H9 (cell line): ENCODE measurements at regions not wholly inside any gene's neighbourhood (a gene's known extent, or its start where the extent isn't known, plus 50 kb on each side); places are given as distances from the start of the nearest gene placed in this dataset.

ENCODE experiments used
- DNase-seq: peaks from one replicate; pipeline ENCODE4 v3.0.0-alpha.2; 2017
- H2AFZ ChIP-seq: one replicate; pipeline ENCODE4 v1.6.1; 2013; ENCODE audit warnings: mild to moderate bottlenecking, low read length, control low read depth, moderate library complexity
- H2AK5ac ChIP-seq: 2 replicates; pipeline ENCODE4 v1.6.1; 2013; ENCODE audit warnings: low read length, control low read depth, mixed read lengths; ENCODE audit not compliant: insufficient read length
- H2BK120ac ChIP-seq: one replicate; pipeline ENCODE4 v1.6.1; 2013; ENCODE audit warnings: low read depth, mild to moderate bottlenecking, low read length, control low read depth, inconsistent platforms; ENCODE audit not compliant: poor library complexity, severe bottlenecking
- H2BK12ac ChIP-seq: 2 replicates; pipeline ENCODE4 v1.6.1; 2013; ENCODE audit warnings: low read length, control low read depth, mixed read lengths, low read depth; ENCODE audit not compliant: insufficient read length
- H2BK15ac ChIP-seq: 2 replicates; pipeline ENCODE4 v1.6.1; 2013; ENCODE audit warnings: low read depth, low read length, control low read depth
- H2BK20ac ChIP-seq: one replicate; pipeline ENCODE4 v1.6.1; 2013; ENCODE audit warnings: low read depth, mild to moderate bottlenecking, low read length, control low read depth, inconsistent platforms; ENCODE audit not compliant: poor library complexity, severe bottlenecking
- H2BK5ac ChIP-seq: 2 replicates; pipeline ENCODE4 v1.6.1; 2013; ENCODE audit warnings: low read length, control low read depth, mixed read lengths; ENCODE audit not compliant: insufficient read length
- H3K14ac ChIP-seq: 2 replicates; pipeline ENCODE4 v1.6.1; 2013; ENCODE audit warnings: low read length, control low read depth; ENCODE audit not compliant: insufficient read depth
- H3K18ac ChIP-seq: 2 replicates; pipeline ENCODE4 v1.6.1; 2013; ENCODE audit warnings: low read depth, mild to moderate bottlenecking, mixed read lengths, low read length, control low read depth; ENCODE audit not compliant: insufficient read length
- H3K23ac ChIP-seq: 2 replicates; pipeline ENCODE4 v1.6.1; 2013; ENCODE audit warnings: low read length, control low read depth, mixed read lengths, low read depth; ENCODE audit not compliant: insufficient read length
- H3K23me2 ChIP-seq: 2 replicates; pipeline ENCODE4 v1.6.1; 2013; ENCODE audit warnings: low read depth, mild to moderate bottlenecking, mixed read lengths, low read length, control low read depth; ENCODE audit not compliant: insufficient read length, poor library complexity, severe bottlenecking
- H3K27ac ChIP-seq: 2 replicates; pipeline ENCODE4 v1.5.1; 2013; ENCODE audit warnings: low read length, control low read depth, mixed read lengths, low read depth; ENCODE audit not compliant: insufficient read length
- H3K27me3 ChIP-seq: 2 replicates; pipeline ENCODE4 v1.6.1; 2013; ENCODE audit warnings: low read length, control low read depth, inconsistent platforms; ENCODE audit not compliant: insufficient read depth
- H3K4ac ChIP-seq: 2 replicates; pipeline ENCODE4 v1.6.1; 2013; ENCODE audit warnings: low read depth, mild to moderate bottlenecking, control low read depth, inconsistent platforms, low read length, moderate library complexity
- H3K4me1 ChIP-seq: 2 replicates; pipeline ENCODE4 v1.6.1; 2013; ENCODE audit warnings: low read length, control low read depth, inconsistent platforms; ENCODE audit not compliant: insufficient read depth
- H3K4me2 ChIP-seq: 2 replicates; pipeline ENCODE4 v1.6.1; 2013; ENCODE audit warnings: low read length, control low read depth, mixed read lengths; ENCODE audit not compliant: insufficient read length, insufficient read depth
- H3K56ac ChIP-seq: 2 replicates; pipeline ENCODE4 v1.6.1; 2013; ENCODE audit warnings: low read depth, mild to moderate bottlenecking, mixed read lengths, low read length, control low read depth; ENCODE audit not compliant: insufficient read length
- H3K79me1 ChIP-seq: 2 replicates; pipeline ENCODE4 v1.6.1; 2013; ENCODE audit warnings: low read depth, mild to moderate bottlenecking, moderate library complexity, low read length, control low read depth, inconsistent platforms; ENCODE audit not compliant: insufficient read depth, poor library complexity, severe bottlenecking
- H3K79me2 ChIP-seq: 2 replicates; pipeline ENCODE4 v1.6.1; 2013; ENCODE audit warnings: low read length, control low read depth, inconsistent platforms; ENCODE audit not compliant: insufficient read depth
- H3K9ac ChIP-seq: 2 replicates; pipeline ENCODE4 v1.6.1; 2013; ENCODE audit warnings: low read length, control low read depth, mixed read lengths; ENCODE audit not compliant: insufficient read length; ENCODE audit errors: extremely low read depth
- H3K9me3 ChIP-seq: one replicate; pipeline ENCODE4 v1.6.1; 2013; ENCODE audit warnings: low read depth, low read length, inconsistent platforms; ENCODE audit not compliant: control insufficient read depth
- H3T11ph ChIP-seq: one replicate; pipeline ENCODE4 v1.6.1; 2013; ENCODE audit warnings: mild to moderate bottlenecking, low read length, control low read depth, inconsistent platforms
- H4K20me1 ChIP-seq: one replicate; pipeline ENCODE4 v1.6.1; 2013; ENCODE audit not compliant: control insufficient read depth, insufficient read length, insufficient read depth
- H4K5ac ChIP-seq: 2 replicates; pipeline ENCODE4 v1.6.1; 2013; ENCODE audit warnings: low read depth, mild to moderate bottlenecking, mixed read lengths, low read length, control low read depth; ENCODE audit not compliant: insufficient read length
- H4K8ac ChIP-seq: replicated peaks from 2 replicates; pipeline ENCODE4 v1.6.1; 2013; ENCODE audit warnings: low read length, control low read depth, mixed read lengths, low read depth; ENCODE audit not compliant: insufficient read length
- H4K91ac ChIP-seq: 2 replicates; pipeline ENCODE4 v1.6.1; 2013; ENCODE audit warnings: low read depth, mild to moderate bottlenecking, moderate library complexity, mixed read lengths, low read length, control low read depth; ENCODE audit not compliant: insufficient read length
- H3K27ac Mint-ChIP-seq, 3 experiments: 2 replicates in 2 of 3; 3 replicates in 1 of 3; pipeline ENCODE4 v1.8.0; 2020 to 2021; ENCODE audit warnings: mixed read lengths in 3 of 3, mild to moderate bottlenecking in 1 of 3, moderate library complexity in 1 of 3
- H3K27me3 Mint-ChIP-seq: 2 replicates; pipeline ENCODE4 v1.8.0; 2021; ENCODE audit warnings: low read depth, mild to moderate bottlenecking, moderate library complexity, mixed read lengths
- H3K36me3 Mint-ChIP-seq, 3 experiments: 2 replicates in 2 of 3; 3 replicates in 1 of 3; pipeline ENCODE4 v1.8.0; 2020 to 2021; ENCODE audit warnings: low read depth in 3 of 3, mixed read lengths in 3 of 3; ENCODE audit not compliant: insufficient read depth in 1 of 3
- H3K4me1 Mint-ChIP-seq, 2 experiments: 2 replicates each; pipeline ENCODE4 v1.8.0; 2020; ENCODE audit warnings: mixed read lengths in 2 of 2
- H3K4me3 Mint-ChIP-seq, 2 experiments: 2 replicates in 1 of 2; 3 replicates in 1 of 2; pipeline ENCODE4 v1.8.0; 2020 to 2021; ENCODE audit warnings: mild to moderate bottlenecking in 2 of 2, mixed read lengths in 2 of 2, moderate library complexity in 1 of 2
- H3K9me3 Mint-ChIP-seq, 2 experiments: 2 replicates in 1 of 2; 3 replicates in 1 of 2; pipeline ENCODE4 v1.8.0; 2020; ENCODE audit warnings: mild to moderate bottlenecking in 2 of 2, mixed read lengths in 2 of 2, moderate library complexity in 1 of 2
- CTCF ChIP-seq: fragments of 200-600 bp; sonication (generic); conservative IDR thresholded peaks from 3 replicates; pipeline ENCODE4 v1.8.0; 2021; ENCODE audit warnings: antibody characterized with exemption, mild to moderate bottlenecking
- WGBS: extraction: QIAGEN DNeasy Blood & Tissue Kit; methylation state at CpG from one replicate; pipeline ENCODE4 v1.1.7; 2013; ENCODE audit warnings: missing lambda C conversion rate, low lambda C conversion rate, mixed read lengths; ENCODE audit not compliant: insufficient read length; ENCODE audit errors: extremely low coverage; 5-methylcytosine and 5-hydroxymethylcytosine counted together

GRCh38 chr14:104520620-104521410, 58.7 kb upstream of the C14orf180 start:
- H3K56ac ChIP-seq, result no peak overlapping the region
- no peak for TF ChIP-seq CTCF
- no peak overlapping the region for H2BK20ac ChIP-seq
- no peak for DNase-seq
- no CpG with 5 or more reads among the region's 13 CpGs for WGBS
- H2BK15ac ChIP-seq, result no peak overlapping the region
- H4K91ac ChIP-seq, result no peak overlapping the region
- no peak overlapping the region for H3K27ac ChIP-seq
- H4K8ac ChIP-seq, result no peak overlapping the region
- no peak overlapping the region for H2AK5ac ChIP-seq
- no peak overlapping the region for H3K18ac ChIP-seq
- no peak overlapping the region for H3K9ac ChIP-seq
- H4K5ac ChIP-seq, result no peak overlapping the region
- H3K27ac Mint-ChIP-seq, result no peak overlapping the region; a peak in 1 of 7 replicates
- H2AFZ ChIP-seq, result no peak overlapping the region
- no peak overlapping the region for H3K23ac ChIP-seq
- peaks cover 8% of the 10 kb centered on the region for H3K27me3 Mint-ChIP-seq
- H4K20me1 ChIP-seq, result no peaks in the 10 kb centered on the region
- no peaks in the 10 kb centered on the region for H3K79me1 ChIP-seq
- peaks cover 3 to 8% (median 5%) of the 10 kb centered on the region in 3 experiments; a peak in 6 of 7 replicates for H3K36me3 Mint-ChIP-seq
- no peaks in the 10 kb centered on the region for H3K9me3 ChIP-seq
- H2BK120ac ChIP-seq, result no peak overlapping the region
- H3K4me2 ChIP-seq, result no peak overlapping the region
- H3K23me2 ChIP-seq, result no peaks in the 10 kb centered on the region
- H2BK5ac ChIP-seq, result no peak overlapping the region
- no peaks in the 10 kb centered on the region for H3K4me1 Mint-ChIP-seq
- H3K27me3 ChIP-seq, result no peaks in the 10 kb centered on the region
- H3T11ph ChIP-seq, result no peak overlapping the region
- H3K4me3 Mint-ChIP-seq, result no peak overlapping the region
- no peaks in the 10 kb centered on the region for H3K4me1 ChIP-seq
- H3K9me3 Mint-ChIP-seq, result peaks cover 26 to 30% of the 10 kb centered on the region in 2 experiments
- no peak overlapping the region for H2BK12ac ChIP-seq
- no peak overlapping the region for H3K4ac ChIP-seq
- H3K79me2 ChIP-seq, result no peaks in the 10 kb centered on the region
- no peak overlapping the region for H3K14ac ChIP-seq
